SU-DHL-6 (cell line): ENCODE measurements at regions not wholly inside any gene's neighbourhood (a gene's known extent, or its start where the extent isn't known, plus 50 kb on each side); places are given as distances from the start of the nearest gene placed in this dataset.

ENCODE experiments used
- H2AFZ ChIP-seq: fragments of 200-600 bp; sonication (generic); 2 replicates; pipeline ENCODE4 v1.6.1; 2014; ENCODE audit warnings: low read depth, mild to moderate bottlenecking, moderate library complexity, mixed read lengths, antibody characterized with exemption, low read length; ENCODE audit not compliant: severe bottlenecking
- H3F3A ChIP-seq: fragments of 200-600 bp; shearing (Covaris generic); 2 replicates; pipeline ENCODE4 v1.6.0; 2016; ENCODE audit warnings: antibody characterized with exemption, mild to moderate bottlenecking; ENCODE audit not compliant: insufficient read depth
- H3K27ac ChIP-seq: fragments of 200-600 bp; sonication (generic); 2 replicates; pipeline ENCODE4 v1.5.1; 2016; ENCODE audit warnings: low read depth, mild to moderate bottlenecking, low read length, moderate library complexity, mixed read lengths
- H3K27me3 ChIP-seq: fragments of 200-600 bp; sonication (generic), shearing (Covaris generic); 2 replicates; pipeline ENCODE4 v1.6.0; 2014; ENCODE audit warnings: mild to moderate bottlenecking, low read length
- H3K36me3 ChIP-seq: fragments of 200-600 bp; sonication (generic); 2 replicates; pipeline ENCODE4 v1.6.1; 2014; ENCODE audit warnings: mild to moderate bottlenecking, low read length, mixed read lengths
- H3K4me2 ChIP-seq: fragments of 300-600, 200-600 bp; shearing (Covaris generic), sonication (generic); 2 replicates; pipeline ENCODE4 v1.6.0; 2014; ENCODE audit warnings: low read length, low read depth, mild to moderate bottlenecking; ENCODE audit not compliant: poor library complexity, severe bottlenecking
- H3K4me3 ChIP-seq: fragments of 200-600 bp; sonication (generic); 2 replicates; pipeline ENCODE4 v1.5.1; 2014; ENCODE audit warnings: antibody characterized with exemption, low read length, mild to moderate bottlenecking, mixed read lengths; ENCODE audit not compliant: insufficient read depth, poor library complexity, severe bottlenecking
- H3K79me2 ChIP-seq: fragments of 200-600 bp; sonication (generic); 2 replicates; pipeline ENCODE4 v1.6.1; 2014; ENCODE audit warnings: mild to moderate bottlenecking, low read length, moderate library complexity; ENCODE audit not compliant: insufficient read depth
- H3K9ac ChIP-seq: fragments of 200-600 bp; sonication (generic); 2 replicates; pipeline ENCODE4 v1.7.0; 2014; ENCODE audit warnings: mild to moderate bottlenecking, low read length
- H3K9me2 ChIP-seq: fragments of 200-600 bp; sonication (generic); replicated peaks from 2 replicates; pipeline ENCODE4 v1.6.1; 2014; ENCODE audit warnings: low read length; ENCODE audit not compliant: insufficient read depth
- H3K9me3 ChIP-seq: fragments of 200-600 bp; sonication (generic); 2 replicates; pipeline ENCODE4 v1.6.1; 2014; ENCODE audit warnings: low read length, mixed read lengths; ENCODE audit not compliant: insufficient read depth
- H4K20me1 ChIP-seq: fragments of 200-600 bp; sonication (generic); 2 replicates; pipeline ENCODE4 v1.6.1; 2014; ENCODE audit warnings: low read depth, mild to moderate bottlenecking, antibody characterized with exemption, low read length, moderate library complexity, mixed read lengths
- CTCF ChIP-seq: fragments of 200-600 bp; sonication (generic); IDR thresholded peaks from one replicate; pipeline ENCODE4 v1.5.1; 2017; ENCODE audit warnings: antibody characterized with exemption, mild to moderate bottlenecking, low read length, moderate library complexity; ENCODE audit not compliant: insufficient read depth, poor library complexity, severe bottlenecking
- EZH2phosphoT487 ChIP-seq: fragments of 200-600 bp; sonication (generic), shearing (Covaris generic); conservative IDR thresholded peaks from 2 replicates; pipeline ENCODE4 v1.6.1; 2018; ENCODE audit warnings: mild to moderate bottlenecking, antibody characterized with exemption, low read length, moderate library complexity, mixed read lengths

DNA sequence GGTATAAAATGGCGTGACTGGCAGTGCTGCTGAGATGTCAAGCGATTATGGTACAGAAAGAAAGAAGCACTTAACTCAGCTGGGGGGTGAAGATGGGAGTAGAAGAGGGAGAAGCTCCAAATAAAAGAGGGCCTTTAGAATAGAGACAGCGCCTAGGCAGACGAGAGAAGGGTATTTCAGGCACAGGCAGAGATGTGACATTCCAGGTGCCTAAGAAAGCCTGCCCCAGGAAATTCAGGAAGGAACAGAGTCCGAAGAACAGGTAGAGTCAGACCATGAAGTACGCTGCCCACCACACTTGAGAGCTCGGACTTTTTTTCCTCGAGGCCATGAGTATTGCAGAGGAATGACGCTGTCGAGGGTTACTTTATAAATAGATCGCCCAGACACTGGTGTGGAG lies 170.9 kb upstream of the ATF7IP start:
- Histone ChIP-seq H3K27ac (no peak overlapping the region), H3K36me3 (no peaks in the 10 kb centered on the region), H3K79me2 (no peaks in the 10 kb centered on the region), H3K9ac (no peak overlapping the region), H3F3A (no peaks in the 10 kb centered on the region), H4K20me1 (no peaks in the 10 kb centered on the region), H3K4me3 (no peak overlapping the region), H3K9me2 (no peaks in the 10 kb centered on the region), H3K27me3 (no peaks in the 10 kb centered on the region), H3K4me2 (no peak overlapping the region), H2AFZ (no peak overlapping the region), H3K9me3 (no peaks in the 10 kb centered on the region)
- TF ChIP-seq EZH2phosphoT487 = no peak
- TF ChIP-seq CTCF = no peak

DNA sequence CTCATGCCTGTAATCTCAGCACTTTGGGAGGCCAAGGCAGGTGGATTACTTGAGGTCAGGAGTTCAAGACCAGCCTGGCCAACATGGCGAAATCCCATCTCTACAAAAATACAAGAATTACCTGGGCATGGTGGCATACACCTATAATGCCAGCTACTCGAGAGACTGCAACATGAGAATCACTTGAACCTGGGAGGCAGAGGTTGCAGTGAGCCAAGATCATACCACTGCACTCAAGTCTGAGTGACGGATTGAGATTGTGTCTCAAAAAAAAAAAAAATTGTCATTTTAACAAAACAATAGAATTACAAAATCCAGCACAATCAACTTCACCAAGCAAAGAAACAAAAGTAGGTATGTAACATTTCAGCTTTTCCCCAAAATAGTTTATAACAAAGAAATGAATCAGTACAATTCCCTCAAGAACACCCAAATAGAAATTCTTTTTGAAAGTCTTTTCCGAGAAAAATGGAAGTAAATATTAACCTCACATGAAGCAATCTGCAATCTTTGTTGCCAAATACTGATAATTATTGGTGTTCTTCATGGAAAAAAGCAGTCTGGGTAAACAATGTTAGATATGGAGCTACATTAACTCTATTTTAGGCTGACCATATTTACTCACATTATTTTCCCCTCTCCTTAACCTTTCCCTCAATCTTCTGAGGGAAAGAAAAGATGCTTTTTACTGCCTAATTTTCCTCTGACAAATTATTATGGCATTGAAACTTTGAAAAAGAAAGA lies 165.9 kb upstream of the ATF7IP start:
- Histone ChIP-seq H3F3A (no peaks in the 10 kb centered on the region), H3K9me3 (no peaks in the 10 kb centered on the region), H3K4me2 (no peak overlapping the region), H3K27ac (no peak overlapping the region), H3K36me3 (no peaks in the 10 kb centered on the region), H2AFZ (no peak overlapping the region), H3K9me2 (no peaks in the 10 kb centered on the region), H4K20me1 (no peaks in the 10 kb centered on the region), H3K4me3 (no peak overlapping the region), H3K79me2 (no peaks in the 10 kb centered on the region), H3K9ac (no peak overlapping the region), H3K27me3 (no peaks in the 10 kb centered on the region)
- TF ChIP-seq EZH2phosphoT487 (no peak), CTCF (no peak)

GRCh38 chr12:14200598-14200997 lies 164.9 kb upstream of the ATF7IP start:
- Histone ChIP-seq H3F3A (no peaks in the 10 kb centered on the region), H3K9me3 (no peaks in the 10 kb centered on the region), H3K9me2 (no peaks in the 10 kb centered on the region), H3K4me2 (no peak overlapping the region), H2AFZ (no peak overlapping the region), H3K4me3 (no peak overlapping the region), H3K36me3 (no peaks in the 10 kb centered on the region), H3K27me3 (no peaks in the 10 kb centered on the region), H3K9ac (no peak overlapping the region), H3K79me2 (no peaks in the 10 kb centered on the region), H4K20me1 (no peaks in the 10 kb centered on the region), H3K27ac (no peak overlapping the region)
- TF ChIP-seq EZH2phosphoT487 = no peak
- TF ChIP-seq CTCF = no peak
